Body of pancreas (tissue), 4 donors: ENCODE measurements at regions not wholly inside any gene's neighbourhood (a gene's known extent, or its start where the extent isn't known, plus 50 kb on each side); places are given as distances from the start of the nearest gene placed in this dataset.

Experiments
- POLR2A ChIP-seq, 3 donors: fragments of 450-650 bp; IDR thresholded peaks; one replicate each; pipeline ENCODE4 v1.6.1; 2016; ENCODE audit warnings: antibody characterized with exemption in 3 of 3, mild to moderate bottlenecking in 2 of 3
- TF ChIP-seq, protein P1 (sequence below), 7 experiments: fragments of 450-650 bp in 4 of 7; fragments of 200-600 bp in 3 of 7; sonication (generic) in 3 of 7; IDR thresholded peaks; one replicate each; pipeline ENCODE4 v1.5.1; 2016 to 2019; ENCODE audit warnings: antibody characterized with exemption in 7 of 7

DNA sequence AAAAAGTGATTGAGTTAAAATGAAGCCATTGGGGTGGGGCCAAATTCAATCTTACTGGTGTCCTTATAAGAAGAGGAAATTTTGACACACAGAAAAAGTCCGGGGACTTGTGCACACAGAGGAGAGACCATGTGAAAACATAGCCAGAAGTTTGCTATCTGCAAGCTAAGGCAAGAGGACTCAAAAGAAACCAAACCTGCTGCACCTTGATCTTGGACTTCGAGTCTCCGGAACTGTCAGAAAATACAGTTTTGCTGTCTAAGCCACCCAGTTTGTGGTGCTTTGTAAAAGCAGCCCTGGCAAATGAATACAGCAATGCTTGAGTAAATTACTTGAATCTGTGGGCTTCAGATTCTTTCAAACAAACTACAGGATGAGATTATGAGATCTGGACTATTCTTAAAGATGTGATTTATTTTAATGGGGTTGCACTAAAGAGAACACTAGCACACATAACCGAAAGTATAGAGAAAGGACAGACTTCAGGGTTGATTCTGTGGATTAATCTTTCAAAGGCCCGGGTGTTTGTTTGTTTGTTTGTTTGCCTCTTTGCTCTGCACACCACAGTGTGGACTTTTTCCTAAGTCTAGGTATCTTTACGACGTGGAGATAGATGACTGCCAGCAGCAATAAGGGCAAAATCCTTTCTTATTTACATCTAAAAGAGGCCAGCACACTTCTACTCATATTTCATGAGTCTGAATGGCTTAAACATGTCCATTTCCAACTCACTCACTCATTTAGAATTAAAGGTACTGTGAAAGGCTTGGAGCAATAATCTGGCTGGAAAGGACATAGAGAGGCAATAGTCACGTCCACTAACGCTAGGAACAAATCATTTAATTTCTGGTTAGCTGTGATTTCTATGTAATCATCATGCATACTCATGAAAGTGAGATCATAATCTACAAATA lies 53.9 kb upstream of the SSR3 start:
- TF ChIP-seq, protein P1, sequence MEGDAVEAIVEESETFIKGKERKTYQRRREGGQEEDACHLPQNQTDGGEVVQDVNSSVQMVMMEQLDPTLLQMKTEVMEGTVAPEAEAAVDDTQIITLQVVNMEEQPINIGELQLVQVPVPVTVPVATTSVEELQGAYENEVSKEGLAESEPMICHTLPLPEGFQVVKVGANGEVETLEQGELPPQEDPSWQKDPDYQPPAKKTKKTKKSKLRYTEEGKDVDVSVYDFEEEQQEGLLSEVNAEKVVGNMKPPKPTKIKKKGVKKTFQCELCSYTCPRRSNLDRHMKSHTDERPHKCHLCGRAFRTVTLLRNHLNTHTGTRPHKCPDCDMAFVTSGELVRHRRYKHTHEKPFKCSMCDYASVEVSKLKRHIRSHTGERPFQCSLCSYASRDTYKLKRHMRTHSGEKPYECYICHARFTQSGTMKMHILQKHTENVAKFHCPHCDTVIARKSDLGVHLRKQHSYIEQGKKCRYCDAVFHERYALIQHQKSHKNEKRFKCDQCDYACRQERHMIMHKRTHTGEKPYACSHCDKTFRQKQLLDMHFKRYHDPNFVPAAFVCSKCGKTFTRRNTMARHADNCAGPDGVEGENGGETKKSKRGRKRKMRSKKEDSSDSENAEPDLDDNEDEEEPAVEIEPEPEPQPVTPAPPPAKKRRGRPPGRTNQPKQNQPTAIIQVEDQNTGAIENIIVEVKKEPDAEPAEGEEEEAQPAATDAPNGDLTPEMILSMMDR (IDR thresholded peaks at IDR 0.05), result no peak
- TF ChIP-seq POLR2A (IDR thresholded peaks at IDR 0.05), result no peak
